ENCODE measurements at regions not wholly inside any gene's neighbourhood (a gene's known extent, or its start where the extent isn't known, plus 50 kb on each side); places are given as distances from the start of the nearest gene placed in this dataset.

GRCh38 chr10:84924131-84924530, 595.7 kb downstream of the CCSER2 start:
- no peak for TF ChIP-seq CTCF (IDR thresholded peaks at IDR 0.05; ENCODE audit: borderline replicate concordance)
- Histone ChIP-seq H3K27ac (replicated peaks) (no peak overlapping the region), H3K9me3 (replicated peaks) (peaks cover 4% of the 10 kb centered on the region), H3K36me3 (no peaks in the 10 kb centered on the region), H3K27me3 (ENCODE audit: low read depth) (no peaks in the 10 kb centered on the region), H3K4me3 (no peak overlapping the region), H3K4me1 (no peaks in the 10 kb centered on the region)
- intact Hi-C loops (cut with micrococcal nuclease): no loop called here
- no peak for DNase-seq

DNA sequence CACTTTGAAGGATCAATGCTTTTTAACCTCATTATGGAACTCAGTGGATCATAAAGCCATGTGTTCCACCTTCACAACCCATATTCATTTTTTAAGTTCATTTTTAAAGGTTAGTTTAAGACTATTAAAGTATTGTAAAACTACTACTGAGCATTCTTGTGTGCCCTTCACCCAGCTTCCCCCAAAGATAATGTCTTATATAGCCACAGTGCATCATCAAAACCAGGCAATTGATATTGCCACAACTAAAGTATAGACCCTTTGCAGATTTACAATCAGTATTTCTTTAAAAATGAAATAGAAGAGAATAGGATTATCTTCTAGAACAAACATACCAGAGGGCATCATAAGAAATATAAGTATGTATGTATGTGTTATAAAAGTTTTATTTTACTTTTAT, 597.1 kb downstream of the CCSER2 start:
- Histone ChIP-seq H3K27ac (replicated peaks) (no peak overlapping the region), H3K36me3 (no peaks in the 10 kb centered on the region), H3K4me3 (no peak overlapping the region), H3K9me3 (replicated peaks) (no peaks in the 10 kb centered on the region), H3K27me3 (ENCODE audit: low read depth) (no peaks in the 10 kb centered on the region), H3K4me1 (no peaks in the 10 kb centered on the region)
- intact Hi-C loops (cut with micrococcal nuclease): no loop called here
- no peak for TF ChIP-seq CTCF (IDR thresholded peaks at IDR 0.05; ENCODE audit: borderline replicate concordance)
- DNase-seq: no peak

DNA sequence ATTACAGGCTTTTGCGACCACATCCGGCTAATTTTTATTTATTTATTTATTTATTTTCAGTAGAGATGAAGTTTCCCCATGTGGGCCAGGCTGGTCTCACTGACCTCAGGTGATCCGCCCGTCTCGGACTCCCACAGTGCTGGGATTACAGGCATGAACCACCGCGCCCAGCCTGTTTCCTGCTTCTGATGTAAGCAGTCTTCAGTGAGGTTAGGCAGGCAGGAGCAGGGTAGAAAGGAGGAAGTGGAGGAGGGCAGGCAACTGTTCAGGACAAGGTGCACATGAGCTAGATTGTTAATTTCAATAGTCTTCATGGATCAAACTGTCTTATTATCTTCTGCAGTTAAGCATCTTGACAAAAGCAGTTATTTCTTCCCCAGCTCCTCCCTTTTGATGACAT, 605.0 kb downstream of the CCSER2 start:
- TF ChIP-seq CTCF (IDR thresholded peaks at IDR 0.05; ENCODE audit: borderline replicate concordance): no peak
- no peak for DNase-seq
- Histone ChIP-seq H3K4me1 (peaks cover 2% of the 10 kb centered on the region), H3K4me3 (no peak overlapping the region), H3K9me3 (replicated peaks) (no peaks in the 10 kb centered on the region), H3K27ac (replicated peaks) (no peak overlapping the region), H3K27me3 (ENCODE audit: low read depth) (no peaks in the 10 kb centered on the region), H3K36me3 (no peaks in the 10 kb centered on the region)
- intact Hi-C loops (cut with micrococcal nuclease): no loop called here

GRCh38 chr10:84935772-84936171, 607.4 kb downstream of the CCSER2 start:
- no peak overlapping the region for H3K27ac ChIP-seq (replicated peaks)
- H3K27me3 ChIP-seq (ENCODE audit: low read depth): no peaks in the 10 kb centered on the region
- no peaks in the 10 kb centered on the region for H3K9me3 ChIP-seq (replicated peaks)
- peaks cover 8% of the 10 kb centered on the region for H3K4me1 ChIP-seq
- intact Hi-C loops (cut with micrococcal nuclease): no loop called here
- no peaks in the 10 kb centered on the region for H3K36me3 ChIP-seq
- H3K4me3 ChIP-seq: no peak overlapping the region
- no peak for DNase-seq
- no peak for TF ChIP-seq CTCF (IDR thresholded peaks at IDR 0.05; ENCODE audit: borderline replicate concordance)

DNA sequence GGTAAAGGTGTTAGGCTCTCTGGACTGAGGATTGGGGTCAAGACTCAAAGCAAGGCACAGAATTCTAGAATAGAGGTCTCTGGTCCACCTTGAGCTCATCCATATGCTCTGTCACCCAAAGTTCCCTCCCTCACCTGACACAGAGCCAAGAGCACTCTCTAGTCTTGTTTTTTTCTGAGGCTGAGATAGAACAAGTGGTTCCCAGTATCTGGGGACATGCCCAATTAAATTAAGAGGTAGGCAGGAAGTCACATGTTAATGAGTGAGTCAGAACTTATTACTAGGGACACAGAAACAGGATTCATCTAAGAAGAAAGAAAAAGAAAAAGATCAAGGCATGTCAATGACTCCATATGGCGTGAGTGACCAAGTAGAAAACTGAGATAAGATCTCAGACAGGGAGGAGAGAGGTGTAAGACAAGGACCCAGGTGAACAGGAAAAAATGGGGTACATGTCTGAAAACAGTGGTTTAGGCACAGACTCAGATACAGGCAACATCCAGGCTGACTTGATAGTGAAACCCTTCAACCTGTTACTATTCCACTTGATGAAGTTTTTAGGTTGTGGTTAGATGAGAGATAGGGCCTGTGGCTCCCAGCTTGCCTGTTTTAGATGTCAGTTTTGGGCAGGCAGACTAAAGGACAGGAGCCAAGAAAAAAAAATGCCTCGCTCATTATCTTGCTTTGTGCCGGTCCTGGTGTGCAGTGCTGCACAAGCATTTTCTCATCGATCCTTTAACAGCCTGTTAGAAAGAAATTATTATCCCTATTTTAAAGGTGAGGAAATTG, 609.9 kb downstream of the CCSER2 start:
- TF ChIP-seq CTCF (IDR thresholded peaks at IDR 0.05; ENCODE audit: borderline replicate concordance): no peak
- no peak for DNase-seq
- H3K27ac ChIP-seq (replicated peaks): no peak overlapping the region

More for the DNA sequence above, 609.9 kb downstream of the CCSER2 start:
- H3K9me3 ChIP-seq (replicated peaks): no peaks in the 10 kb centered on the region
- intact Hi-C loops (cut with micrococcal nuclease): no loop called here
- peaks cover 8% of the 10 kb centered on the region for H3K4me1 ChIP-seq
- H3K27me3 ChIP-seq (ENCODE audit: low read depth): peaks cover 10% of the 10 kb centered on the region
- H3K4me3 ChIP-seq: no peak overlapping the region
- H3K36me3 ChIP-seq: no peaks in the 10 kb centered on the region

All from left ventricle myocardium inferior (tissue), 1 donor.